OCI-LY7 (cell line): ENCODE measurements at regions not wholly inside any gene's neighbourhood (a gene's known extent, or its start where the extent isn't known, plus 50 kb on each side); places are given as distances from the start of the nearest gene placed in this dataset.

Experiments
- BruUV-seq: library from RNA; stranded (reverse); fragments of 400-500 nt; replicated peaks from 2 replicates; lab custom pipeline; 2021; lab: Mats Ljungman, UMichigan
- CTCF ChIA-PET: fragments of 300-600 bp; sonication (Branson Sonifier 250); formaldehyde crosslinking; loops from one replicate; lab custom pipeline; 2022; ENCODE audit warnings: antibody characterized with exemption; ENCODE audit not compliant: unreplicated experiment; lab: Charles Lee
- POLR2A ChIA-PET: fragments of 300-600 bp; sonication (Branson Sonifier 250); formaldehyde crosslinking; loops from one replicate; lab custom pipeline; 2022; ENCODE audit warnings: antibody characterized with exemption; lab: Charles Lee
- DNase-seq: peaks from one replicate; pipeline ENCODE4 v3.0.0-alpha.2; 2015; ENCODE audit warnings: low spot score
- H2AFZ ChIP-seq: fragments of 200-600 bp; sonication (generic), shearing (Covaris generic); 2 replicates; pipeline ENCODE4 v1.6.1; 2014; ENCODE audit warnings: mild to moderate bottlenecking, antibody characterized with exemption, low read length, moderate library complexity
- H3K27ac ChIP-seq: fragments of 200-600 bp; sonication (generic); 2 replicates; pipeline ENCODE4 v1.5.1; 2014; ENCODE audit warnings: mixed run types, low read depth, mild to moderate bottlenecking, moderate library complexity, low read length, inconsistent platforms; ENCODE audit not compliant: poor library complexity, severe bottlenecking
- H3K36me3 ChIP-seq: fragments of 200-600 bp; sonication (generic); 2 replicates; pipeline ENCODE4 v1.6.1; 2014; ENCODE audit warnings: mild to moderate bottlenecking, antibody characterized with exemption, low read length, moderate library complexity, mixed read lengths; ENCODE audit not compliant: insufficient read depth
- H3K4me1 ChIP-seq: fragments of 200-600 bp; sonication (generic); 2 replicates; pipeline ENCODE4 v1.5.1; 2014; ENCODE audit warnings: mild to moderate bottlenecking, low read length; ENCODE audit not compliant: insufficient read depth, poor library complexity, severe bottlenecking
- H3K4me2 ChIP-seq: fragments of 200-600 bp; sonication (generic); 2 replicates; pipeline ENCODE4 v1.6.1; 2014; ENCODE audit warnings: mild to moderate bottlenecking, low read length
- H3K4me3 ChIP-seq: fragments of 200-600 bp; sonication (generic); 2 replicates; pipeline ENCODE4 v1.5.1; 2014; ENCODE audit warnings: mild to moderate bottlenecking, low read depth, low read length; ENCODE audit not compliant: poor library complexity, severe bottlenecking
- H3K79me2 ChIP-seq: fragments of 200-600 bp; sonication (generic); 2 replicates; pipeline ENCODE4 v1.6.1; 2016; ENCODE audit warnings: low read depth, mild to moderate bottlenecking, low read length, moderate library complexity, mixed read lengths; ENCODE audit not compliant: insufficient read depth
- H3K9me2 ChIP-seq: fragments of 200-600 bp; sonication (generic); 2 replicates; pipeline ENCODE4 v1.6.1; 2016; ENCODE audit warnings: mild to moderate bottlenecking, low read length, mixed read lengths; ENCODE audit not compliant: insufficient read depth
- H3K9me3 ChIP-seq: fragments of 200-600 bp; sonication (generic); 2 replicates; pipeline ENCODE4 v1.6.1; 2014; ENCODE audit warnings: mild to moderate bottlenecking, mixed run types, low read length, mixed read lengths
- H4K20me1 ChIP-seq: fragments of 200-600 bp; sonication (generic); 2 replicates; pipeline ENCODE4 v1.6.1; 2014; ENCODE audit warnings: mild to moderate bottlenecking, antibody characterized with exemption, low read length, moderate library complexity, mixed read lengths; ENCODE audit not compliant: insufficient read depth
- CTCF ChIP-seq: fragments of 200-600 bp; sonication (generic); conservative IDR thresholded peaks from 2 replicates; pipeline ENCODE4 v1.5.1; 2014; ENCODE audit warnings: mild to moderate bottlenecking, antibody characterized with exemption, low read length, moderate library complexity, mixed read lengths
- EZH2phosphoT487 ChIP-seq: fragments of 200-600 bp; sonication (generic); IDR thresholded peaks from 2 replicates; pipeline ENCODE4 v1.6.1; 2018; ENCODE audit warnings: low read depth, borderline replicate concordance, mild to moderate bottlenecking, mixed run types, antibody characterized with exemption, low read length, moderate library complexity, mixed read lengths
- intact Hi-C: fragments of 100-400 bp; cut with micrococcal nuclease; formaldehyde crosslinking; loops from one replicate; pipeline ENCODE4 v1.10.0; 2022; ENCODE audit not compliant: unreplicated experiment

- no peak overlapping the region for H3K27ac ChIP-seq
- ChIA-PET POLR2A (no interaction called here), CTCF (no interaction called here)
- H3K4me3 ChIP-seq = no peak overlapping the region
- no peak for TF ChIP-seq CTCF
- no peak for TF ChIP-seq EZH2phosphoT487
- no peak overlapping the region for H2AFZ ChIP-seq
- H4K20me1 ChIP-seq = no peaks in the 10 kb centered on the region
- intact Hi-C loops = no loop called here
- no peak for DNase-seq
- BruUV-seq = no TSS peak
- H3K4me2 ChIP-seq = no peak overlapping the region
- H3K36me3 ChIP-seq = no peaks in the 10 kb centered on the region
- no peaks in the 10 kb centered on the region for H3K4me1 ChIP-seq
- H3K9me3 ChIP-seq = no peaks in the 10 kb centered on the region
- H3K79me2 ChIP-seq = no peaks in the 10 kb centered on the region
- no peaks in the 10 kb centered on the region for H3K9me2 ChIP-seq
Observed at GRCh38 chr3:22969276-22969675, 233.9 kb upstream of the UBE2E2 start.

- intact Hi-C loops = no loop called here
- H3K4me3 ChIP-seq = no peak overlapping the region
- no peaks in the 10 kb centered on the region for H3K79me2 ChIP-seq
- no peaks in the 10 kb centered on the region for H3K9me3 ChIP-seq
- no peak overlapping the region for H3K27ac ChIP-seq
- no peaks in the 10 kb centered on the region for H3K9me2 ChIP-seq
- no peak overlapping the region for H3K4me2 ChIP-seq
- ChIA-PET POLR2A (interaction anchor here (0.6 to 0.8 kb wide), 3 partner anchors 12 to 530 kb away, joined by 3 to 4 read pairs (median 3); no protein-coding TSS in a partner anchor), CTCF (no interaction called here)
- no peak for DNase-seq
- H3K36me3 ChIP-seq = no peaks in the 10 kb centered on the region
- TF ChIP-seq EZH2phosphoT487 = no peak
- no peak for TF ChIP-seq CTCF
- BruUV-seq = no TSS peak
- H4K20me1 ChIP-seq = no peaks in the 10 kb centered on the region
- H2AFZ ChIP-seq = no peak overlapping the region
- H3K4me1 ChIP-seq = no peaks in the 10 kb centered on the region
Observed at GRCh38 chr3:22971497-22971896, 231.6 kb upstream of the UBE2E2 start.

GRCh38 chr3:22977042-22977441 is 226.1 kb upstream of the UBE2E2 start:
- ChIA-PET CTCF (no interaction called here), POLR2A (no interaction called here)
- H3K9me2 ChIP-seq = no peaks in the 10 kb centered on the region
- no peak overlapping the region for H3K27ac ChIP-seq
- no peak overlapping the region for H3K4me3 ChIP-seq
- H4K20me1 ChIP-seq = no peaks in the 10 kb centered on the region
- no peak for TF ChIP-seq EZH2phosphoT487
- no peak for TF ChIP-seq CTCF
- H3K9me3 ChIP-seq = no peaks in the 10 kb centered on the region
- no peak overlapping the region for H3K4me2 ChIP-seq
- no TSS peak for BruUV-seq
- H3K4me1 ChIP-seq = no peaks in the 10 kb centered on the region
- no peaks in the 10 kb centered on the region for H3K79me2 ChIP-seq
- no peak for DNase-seq
- no peaks in the 10 kb centered on the region for H3K36me3 ChIP-seq
- intact Hi-C loops = no loop called here
- no peak overlapping the region for H2AFZ ChIP-seq
